GM12878 (cell line): ENCODE measurements at regions not wholly inside any gene's neighbourhood (a gene's known extent, or its start where the extent isn't known, plus 50 kb on each side); places are given as distances from the start of the nearest gene placed in this dataset.

Experiments used
- ATAC-seq: fragments of 200-7000 bp; cut with Tn5 transposase; 3 replicates; pipeline ENCODE4 v1.9.1; 2020; ENCODE audit warnings: mild to moderate bottlenecking, moderate library complexity
- BruUV-seq: library from RNA; stranded (reverse); fragments of 400-500 nt; replicated peaks from 2 replicates; lab custom pipeline; 2021; lab: Mats Ljungman, UMichigan
- CTCF ChIA-PET: fragments of 300-600 bp; sonication (Branson Sonifier 250); formaldehyde crosslinking; extraction: SDS; loops from one replicate; lab custom pipeline; 2021; ENCODE audit warnings: inconsistent platforms; lab: Yijun Ruan, JAX
- POLR2A ChIA-PET: fragments of 350-600 bp; formaldehyde crosslinking; extraction: SDS; loops from one replicate; lab custom pipeline; 2021; ENCODE audit warnings: inconsistent platforms; lab: Charles Lee
- RAD21 ChIA-PET: fragments of 300-600 bp; sonication (Branson Sonifier 250); formaldehyde crosslinking; loops from one replicate; lab custom pipeline; 2023; ENCODE audit warnings: antibody characterized with exemption; ENCODE audit not compliant: unreplicated experiment; lab: Charles Lee
- SMC1A ChIA-PET: fragments of 300-600 bp; sonication (Branson Sonifier 250); formaldehyde crosslinking; loops from one replicate; lab custom pipeline; 2023; ENCODE audit not compliant: unreplicated experiment, uncharacterized antibody; lab: Charles Lee
- DNase-seq: peaks from one replicate; pipeline ENCODE4 v3.0.0-alpha.2; 2011; ENCODE audit warnings: low read depth, low spot score
- FAIRE-seq: peaks from 3 replicates; lab custom pipeline; 2011; peaks lifted over from hg19 to GRCh38; lab: Jason Lieb, UNC
- H2AFZ ChIP-seq: 2 replicates; pipeline ENCODE4 v1.6.0; 2011; ENCODE audit warnings: low read depth, low read length, control low read depth; ENCODE audit not compliant: control insufficient read depth
- H3K27ac ChIP-seq: 2 replicates; pipeline ENCODE4 v1.5.1; 2011; ENCODE audit warnings: control low read depth; ENCODE audit not compliant: control insufficient read depth, insufficient read depth
- H3K27me3 ChIP-seq, 2 experiments: replicated peaks in 1 of 2; 2 replicates each; pipeline versions ENCODE4 v1.6.0 to v1.6.1; 2011; ENCODE audit warnings: low read length in 1 of 2; ENCODE audit not compliant: control insufficient read depth in 2 of 2, insufficient read depth in 2 of 2
- H3K36me3 ChIP-seq, 2 experiments: 2 replicates each; pipeline ENCODE4 v1.5.1; 2011; ENCODE audit warnings: low read length in 1 of 2; ENCODE audit not compliant: control insufficient read depth in 2 of 2, insufficient read depth in 2 of 2
- H3K4me1 ChIP-seq: 2 replicates; pipeline ENCODE4 v1.6.1; 2011; ENCODE audit warnings: mild to moderate bottlenecking, low read length, moderate library complexity, mixed read lengths; ENCODE audit not compliant: control insufficient read depth, insufficient read depth
- H3K4me2 ChIP-seq: 2 replicates; pipeline ENCODE4 v1.6.0; 2011; ENCODE audit warnings: control low read depth; ENCODE audit not compliant: control insufficient read depth, insufficient read depth
- H3K4me3 ChIP-seq: fragments of 200-600 bp; sonication (generic); 2 replicates; pipeline ENCODE4 v1.5.1; 2016
- H3K79me2 ChIP-seq: 2 replicates; pipeline ENCODE4 v1.6.0; 2011; ENCODE audit warnings: low read length; ENCODE audit not compliant: control insufficient read depth, insufficient read depth
- H3K9ac ChIP-seq: 2 replicates; pipeline ENCODE4 v1.8.0; 2011; ENCODE audit warnings: low read length, control low read depth, mixed read lengths; ENCODE audit not compliant: control insufficient read depth, insufficient read depth
- H3K9me3 ChIP-seq: replicated peaks from 3 replicates; pipeline ENCODE4 v1.5.1; 2011; ENCODE audit warnings: mild to moderate bottlenecking, low read length; ENCODE audit not compliant: control insufficient read depth, insufficient read depth
- H4K20me1 ChIP-seq: 2 replicates; pipeline ENCODE4 v1.6.0; 2011; ENCODE audit not compliant: control insufficient read depth, insufficient read depth
- CBX3 ChIP-seq: fragments of 200-600 bp; sonication (generic); IDR thresholded peaks from 2 replicates; pipeline ENCODE4 v1.6.1; 2016; ENCODE audit warnings: low read depth, borderline replicate concordance
- CHD1 ChIP-seq: IDR thresholded peaks from 2 replicates; pipeline ENCODE4 v1.6.1; 2012; ENCODE audit warnings: low read depth, low read length, improper control_type of control experiment
- NFYB ChIP-seq: IDR thresholded peaks from 2 replicates; pipeline ENCODE4 v1.6.1; 2011; ENCODE audit warnings: low read depth, mild to moderate bottlenecking, low read length, improper control_type of control experiment, moderate library complexity; ENCODE audit not compliant: insufficient read depth
- PAX8 ChIP-seq: fragments of 450-650 bp; IDR thresholded peaks from 2 replicates; pipeline ENCODE4 v1.6.1; 2017; ENCODE audit warnings: mild to moderate bottlenecking, moderate library complexity
- POLR2AphosphoS2 ChIP-seq: IDR thresholded peaks from 2 replicates; pipeline ENCODE4 v1.6.1; 2011; ENCODE audit warnings: low read depth, mild to moderate bottlenecking, low read length, improper control_type of control experiment, moderate library complexity
- SMAD5 ChIP-seq: IDR thresholded peaks from 2 replicates; pipeline ENCODE4 v1.6.1; 2016; ENCODE audit warnings: antibody characterized with exemption, low read depth
- SREBF1 ChIP-seq: IDR thresholded peaks from 2 replicates; pipeline ENCODE4 v1.6.1; 2012; ENCODE audit warnings: mild to moderate bottlenecking, low read length
- SRF ChIP-seq, 2 experiments: IDR thresholded peaks; 2 replicates each; pipeline ENCODE4 v1.6.1; 2011; ENCODE audit warnings: low read depth in 2 of 2, low read length in 2 of 2, mild to moderate bottlenecking in 1 of 2, moderate library complexity in 1 of 2
- ZZZ3 ChIP-seq: IDR thresholded peaks from 2 replicates; pipeline ENCODE4 v1.6.1; 2011; ENCODE audit warnings: low read depth; ENCODE audit not compliant: control insufficient read depth, insufficient read length
- WGBS: methylation state at CpG from one replicate; pipeline ENCODE4 v1.1.6; 2016; ENCODE audit warnings: low lambda C conversion rate; ENCODE audit not compliant: insufficient replicate concordance, insufficient coverage; ENCODE audit errors: missing lambda C conversion rate; 5-methylcytosine and 5-hydroxymethylcytosine counted together
- in situ Hi-C: fragments of 300-500 bp; cut with MboI; formaldehyde crosslinking; loops from 9 replicates; pipeline ENCODE4 v1.14.3; 2018; ENCODE audit warnings: mixed read lengths
- intact Hi-C: fragments of 100-400 bp; cut with micrococcal nuclease; formaldehyde crosslinking; loops from one replicate; pipeline ENCODE4 v1.14.2; 2022; ENCODE audit not compliant: unreplicated experiment
- TF ChIP-seq, protein P1 (sequence below): fragments of 450-650 bp; formaldehyde crosslinking; IDR thresholded peaks from 2 replicates; pipeline ENCODE4 v1.4.0; 2020; ENCODE audit warnings: mild to moderate bottlenecking, moderate library complexity
- TF ChIP-seq, protein P2 (sequence below): fragments of 450-650 bp; IDR thresholded peaks from 2 replicates; pipeline ENCODE4 v1.6.1; 2018; ENCODE audit warnings: mild to moderate bottlenecking, low read depth, moderate library complexity; ENCODE audit not compliant: partially characterized antibody

GRCh38 chr17:34740565-34741520, 161.5 kb downstream of the TMEM132E start:
- no peaks in the 10 kb centered on the region for H3K79me2 ChIP-seq
- H3K4me2 ChIP-seq = no peak overlapping the region
- H3K4me1 ChIP-seq = no peaks in the 10 kb centered on the region
- H3K4me3 ChIP-seq = no peak overlapping the region
- intact Hi-C loops (no loop called here), in situ Hi-C loops (no loop called here)
- H3K36me3 ChIP-seq = no peaks in the 10 kb centered on the region
- FAIRE-seq = no peak
- H3K9me3 ChIP-seq = no peaks in the 10 kb centered on the region
- WGBS = 41% methylated on average over 8 of the region's 8 CpGs
- RAD21 ChIA-PET = no interaction called here
- no peak overlapping the region for H3K27ac ChIP-seq
- no peak for ATAC-seq
- CTCF ChIA-PET = no interaction called here
- no peaks in the 10 kb centered on the region for H4K20me1 ChIP-seq
- no peak overlapping the region for H2AFZ ChIP-seq
- no peaks in the 10 kb centered on the region for H3K27me3 ChIP-seq
- DNase-seq = no peak
- no peak overlapping the region for H3K9ac ChIP-seq
- SMC1A ChIA-PET = interaction anchor here (1.1 kb wide), 1 partner anchor 30 kb away, joined by 3 read pairs; no protein-coding TSS in a partner anchor
- TF ChIP-seq SMAD5 = no peak
- TF ChIP-seq SREBF1 = no peak
- TF ChIP-seq CBX3 = no peak
- TF ChIP-seq CHD1 = no peak
- no peak for TF ChIP-seq NFYB
- no peak for TF ChIP-seq PAX8
- TF ChIP-seq POLR2AphosphoS2 = no peak
- no peak for TF ChIP-seq SRF (IDR thresholded peaks at IDR 0.05; ENCODE audit: low read depth in 2 of 2, low read length in 2 of 2)
- POLR2A ChIA-PET = no interaction called here
- BruUV-seq = no TSS peak

GRCh38 chr17:34739386-34739785, 160.0 kb downstream of the TMEM132E start:
- Histone ChIP-seq H3K9ac (no peak overlapping the region), H3K27ac (no peak overlapping the region), H3K4me1 (no peaks in the 10 kb centered on the region), H3K9me3 (no peaks in the 10 kb centered on the region), H3K27me3 (no peaks in the 10 kb centered on the region), H4K20me1 (no peaks in the 10 kb centered on the region), H3K36me3 (no peaks in the 10 kb centered on the region), H3K4me3 (no peak overlapping the region), H3K79me2 (no peaks in the 10 kb centered on the region), H3K4me2 (no peak overlapping the region), H2AFZ (no peak overlapping the region)
- no TSS peak for BruUV-seq
- ChIA-PET CTCF (no interaction called here), SMC1A (interaction anchor here (1.1 kb wide), 1 partner anchor 31 kb away, joined by 3 read pairs; no protein-coding TSS in a partner anchor), POLR2A (no interaction called here), RAD21 (no interaction called here)
- FAIRE-seq (peak; percentile 38), DNase-seq (no peak), ATAC-seq (no peak)
- intact Hi-C loops = no loop called here
- 46% methylated on average over 5 of the region's 5 CpGs for WGBS
- in situ Hi-C loops = no loop called here
- TF ChIP-seq, protein P1, sequence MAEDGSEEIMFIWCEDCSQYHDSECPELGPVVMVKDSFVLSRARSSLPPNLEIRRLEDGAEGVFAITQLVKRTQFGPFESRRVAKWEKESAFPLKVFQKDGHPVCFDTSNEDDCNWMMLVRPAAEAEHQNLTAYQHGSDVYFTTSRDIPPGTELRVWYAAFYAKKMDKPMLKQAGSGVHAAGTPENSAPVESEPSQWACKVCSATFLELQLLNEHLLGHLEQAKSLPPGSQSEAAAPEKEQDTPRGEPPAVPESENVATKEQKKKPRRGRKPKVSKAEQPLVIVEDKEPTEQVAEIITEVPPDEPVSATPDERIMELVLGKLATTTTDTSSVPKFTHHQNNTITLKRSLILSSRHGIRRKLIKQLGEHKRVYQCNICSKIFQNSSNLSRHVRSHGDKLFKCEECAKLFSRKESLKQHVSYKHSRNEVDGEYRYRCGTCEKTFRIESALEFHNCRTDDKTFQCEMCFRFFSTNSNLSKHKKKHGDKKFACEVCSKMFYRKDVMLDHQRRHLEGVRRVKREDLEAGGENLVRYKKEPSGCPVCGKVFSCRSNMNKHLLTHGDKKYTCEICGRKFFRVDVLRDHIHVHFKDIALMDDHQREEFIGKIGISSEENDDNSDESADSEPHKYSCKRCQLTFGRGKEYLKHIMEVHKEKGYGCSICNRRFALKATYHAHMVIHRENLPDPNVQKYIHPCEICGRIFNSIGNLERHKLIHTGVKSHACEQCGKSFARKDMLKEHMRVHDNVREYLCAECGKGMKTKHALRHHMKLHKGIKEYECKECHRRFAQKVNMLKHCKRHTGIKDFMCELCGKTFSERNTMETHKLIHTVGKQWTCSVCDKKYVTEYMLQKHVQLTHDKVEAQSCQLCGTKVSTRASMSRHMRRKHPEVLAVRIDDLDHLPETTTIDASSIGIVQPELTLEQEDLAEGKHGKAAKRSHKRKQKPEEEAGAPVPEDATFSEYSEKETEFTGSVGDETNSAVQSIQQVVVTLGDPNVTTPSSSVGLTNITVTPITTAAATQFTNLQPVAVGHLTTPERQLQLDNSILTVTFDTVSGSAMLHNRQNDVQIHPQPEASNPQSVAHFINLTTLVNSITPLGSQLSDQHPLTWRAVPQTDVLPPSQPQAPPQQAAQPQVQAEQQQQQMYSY (CRISPR knock-in tag) = no peak
- TF ChIP-seq, protein P2, sequence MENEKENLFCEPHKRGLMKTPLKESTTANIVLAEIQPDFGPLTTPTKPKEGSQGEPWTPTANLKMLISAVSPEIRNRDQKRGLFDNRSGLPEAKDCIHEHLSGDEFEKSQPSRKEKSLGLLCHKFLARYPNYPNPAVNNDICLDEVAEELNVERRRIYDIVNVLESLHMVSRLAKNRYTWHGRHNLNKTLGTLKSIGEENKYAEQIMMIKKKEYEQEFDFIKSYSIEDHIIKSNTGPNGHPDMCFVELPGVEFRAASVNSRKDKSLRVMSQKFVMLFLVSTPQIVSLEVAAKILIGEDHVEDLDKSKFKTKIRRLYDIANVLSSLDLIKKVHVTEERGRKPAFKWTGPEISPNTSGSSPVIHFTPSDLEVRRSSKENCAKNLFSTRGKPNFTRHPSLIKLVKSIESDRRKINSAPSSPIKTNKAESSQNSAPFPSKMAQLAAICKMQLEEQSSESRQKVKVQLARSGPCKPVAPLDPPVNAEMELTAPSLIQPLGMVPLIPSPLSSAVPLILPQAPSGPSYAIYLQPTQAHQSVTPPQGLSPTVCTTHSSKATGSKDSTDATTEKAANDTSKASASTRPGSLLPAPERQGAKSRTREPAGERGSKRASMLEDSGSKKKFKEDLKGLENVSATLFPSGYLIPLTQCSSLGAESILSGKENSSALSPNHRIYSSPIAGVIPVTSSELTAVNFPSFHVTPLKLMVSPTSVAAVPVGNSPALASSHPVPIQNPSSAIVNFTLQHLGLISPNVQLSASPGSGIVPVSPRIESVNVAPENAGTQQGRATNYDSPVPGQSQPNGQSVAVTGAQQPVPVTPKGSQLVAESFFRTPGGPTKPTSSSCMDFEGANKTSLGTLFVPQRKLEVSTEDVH = no peak
- no peak for TF ChIP-seq SREBF1
- TF ChIP-seq ZZZ3 = no peak
